Suprapubic skin (tissue), 4 donors: ENCODE measurements at regions not wholly inside any gene's neighbourhood (a gene's known extent, or its start where the extent isn't known, plus 50 kb on each side); places are given as distances from the start of the nearest gene placed in this dataset.

Experiments used
- DNase-seq, 2 donors: peaks; one replicate each; pipeline ENCODE4 v3.0.0-alpha.2; 2019; ENCODE audit warnings: low spot score in 2 of 2
- H3K27ac ChIP-seq: fragments of 200-600 bp; sonication (generic); one replicate; pipeline ENCODE4 v1.5.1; 2019
- H3K27me3 ChIP-seq: fragments of 200-600 bp; sonication (generic); one replicate; pipeline ENCODE4 v1.5.1; 2019
- H3K36me3 ChIP-seq: fragments of 200-600 bp; sonication (generic); one replicate; pipeline ENCODE4 v1.5.1; 2019
- H3K4me1 ChIP-seq: fragments of 200-600 bp; sonication (generic); one replicate; pipeline ENCODE4 v1.5.1; 2019
- H3K4me3 ChIP-seq: fragments of 200-600 bp; sonication (generic); one replicate; pipeline ENCODE4 v1.5.1; 2019; ENCODE audit warnings: mild to moderate bottlenecking
- H3K9me3 ChIP-seq: fragments of 200-600 bp; sonication (generic); one replicate; pipeline ENCODE4 v1.5.1; 2019
- CTCF ChIP-seq, 2 donors: fragments of 200-600 bp in 1 of 2; fragments of 450-650 bp in 1 of 2; sonication (generic) in 1 of 2; IDR thresholded peaks; one replicate each; pipeline ENCODE4 v1.5.1; 2016 to 2019; ENCODE audit warnings: antibody characterized with exemption in 2 of 2, mild to moderate bottlenecking in 1 of 2, moderate library complexity in 1 of 2
- EP300 ChIP-seq: sonication (generic); formaldehyde crosslinking; IDR thresholded peaks from one replicate; pipeline ENCODE4 v1.6.1; 2017; ENCODE audit warnings: antibody characterized with exemption
- POLR2A ChIP-seq, 2 donors: fragments of 450-650 bp; IDR thresholded peaks; one replicate each; pipeline ENCODE4 v1.6.1; 2017; ENCODE audit warnings: antibody characterized with exemption in 2 of 2, mild to moderate bottlenecking in 2 of 2, moderate library complexity in 2 of 2
- POLR2AphosphoS5 ChIP-seq, 3 donors: sonication (generic); formaldehyde crosslinking; IDR thresholded peaks; one replicate each; pipeline ENCODE4 v1.6.1; 2017; ENCODE audit warnings: antibody characterized with exemption in 3 of 3
- WGBS: methylation state at CpG from one replicate; pipeline ENCODE4 v1.1.5; 2018; 5-methylcytosine and 5-hydroxymethylcytosine counted together

- no peaks in the 10 kb centered on the region for H3K27me3 ChIP-seq
- H3K9me3 ChIP-seq, result no peaks in the 10 kb centered on the region
- no peak for TF ChIP-seq EP300
- no peak for TF ChIP-seq POLR2AphosphoS5 (IDR thresholded peaks at IDR 0.05)
- TF ChIP-seq POLR2A (IDR thresholded peaks at IDR 0.05), result no peak
- TF ChIP-seq CTCF (IDR thresholded peaks at IDR 0.05), result no peak
Measured at GRCh38 chr2:125850541-125850940, 805.4 kb upstream of the GYPC start.

GRCh38 chr2:125852364-125852763 lies 803.6 kb upstream of the GYPC start:
- H3K27me3 ChIP-seq, result no peaks in the 10 kb centered on the region
- DNase-seq, result no peak
- H3K4me3 ChIP-seq, result no peak overlapping the region
- TF ChIP-seq EP300, result no peak
- TF ChIP-seq POLR2A (IDR thresholded peaks at IDR 0.05), result no peak
- TF ChIP-seq CTCF (IDR thresholded peaks at IDR 0.05), result no peak
- TF ChIP-seq POLR2AphosphoS5 (IDR thresholded peaks at IDR 0.05), result no peak
- H3K27ac ChIP-seq, result no peak overlapping the region
- no peaks in the 10 kb centered on the region for H3K36me3 ChIP-seq
- H3K4me1 ChIP-seq, result no peaks in the 10 kb centered on the region
- no peaks in the 10 kb centered on the region for H3K9me3 ChIP-seq
- WGBS, result 94% methylated on average over 1 of the region's 1 CpG

More at GRCh38 chr2:125850541-125850940, 805.4 kb upstream of the GYPC start:
- no peaks in the 10 kb centered on the region for H3K36me3 ChIP-seq
- H3K4me1 ChIP-seq, result no peaks in the 10 kb centered on the region
- no peak for DNase-seq
- H3K27ac ChIP-seq, result no peak overlapping the region
- no peak overlapping the region for H3K4me3 ChIP-seq

GRCh38 chr2:125853626-125854025 lies 802.3 kb upstream of the GYPC start:
- WGBS, result 86% methylated on average over 4 of the region's 4 CpGs
- Histone ChIP-seq H3K4me1 (no peaks in the 10 kb centered on the region), H3K27ac (no peak overlapping the region), H3K4me3 (no peak overlapping the region), H3K9me3 (no peaks in the 10 kb centered on the region), H3K36me3 (no peaks in the 10 kb centered on the region), H3K27me3 (no peaks in the 10 kb centered on the region)
- TF ChIP-seq POLR2AphosphoS5 (IDR thresholded peaks at IDR 0.05) (no peak), POLR2A (IDR thresholded peaks at IDR 0.05) (no peak), EP300 (no peak), CTCF (IDR thresholded peaks at IDR 0.05) (no peak)
- DNase-seq, result no peak

- Histone ChIP-seq H3K36me3 (no peaks in the 10 kb centered on the region), H3K4me3 (no peak overlapping the region), H3K4me1 (no peaks in the 10 kb centered on the region), H3K9me3 (no peaks in the 10 kb centered on the region), H3K27ac (no peak overlapping the region), H3K27me3 (no peaks in the 10 kb centered on the region)
- TF ChIP-seq POLR2AphosphoS5 (IDR thresholded peaks at IDR 0.05), result no peak
- no peak for TF ChIP-seq CTCF (IDR thresholded peaks at IDR 0.05)
- no peak for TF ChIP-seq POLR2A (IDR thresholded peaks at IDR 0.05)
- no peak for TF ChIP-seq EP300
- 80% methylated on average over 3 of the region's 3 CpGs for WGBS
- DNase-seq, result no peak
Measured at GRCh38 chr2:125855204-125855603, 800.8 kb upstream of the GYPC start.

- H3K27ac ChIP-seq, result no peak overlapping the region
- 72% methylated on average over 8 of the region's 8 CpGs for WGBS
- no peak for TF ChIP-seq POLR2AphosphoS5 (IDR thresholded peaks at IDR 0.05)
- no peak for TF ChIP-seq EP300
- no peak for TF ChIP-seq CTCF (IDR thresholded peaks at IDR 0.05)
- TF ChIP-seq POLR2A (IDR thresholded peaks at IDR 0.05), result no peak
- H3K4me3 ChIP-seq, result no peak overlapping the region
- no peaks in the 10 kb centered on the region for H3K4me1 ChIP-seq
- H3K36me3 ChIP-seq, result no peaks in the 10 kb centered on the region
- no peaks in the 10 kb centered on the region for H3K9me3 ChIP-seq
- DNase-seq, result no peak
- no peaks in the 10 kb centered on the region for H3K27me3 ChIP-seq
Measured at GRCh38 chr2:125857971-125858794, 797.8 kb upstream of the GYPC start.
